Motor neuron (in vitro differentiated cells): ENCODE measurements at regions not wholly inside any gene's neighbourhood (a gene's known extent, or its start where the extent isn't known, plus 50 kb on each side); places are given as distances from the start of the nearest gene placed in this dataset.

ENCODE experiments used
- ATAC-seq, 8 experiments: fragments of 200-7000 bp; cut with Tn5 transposase; replicated peaks in 6 of 8; 2 replicates each; pipeline ENCODE4 v1.8.0; 2021; ENCODE audit warnings: mild to moderate bottlenecking in 8 of 8, moderate library complexity in 8 of 8
- H3K27ac ChIP-seq, 2 donors: fragments of 250-450 bp; sonication (Bioruptor Pico); 2 replicates each; pipeline ENCODE4 v1.9.0; 2021; ENCODE audit warnings: antibody characterized with exemption in 2 of 2, mild to moderate bottlenecking in 2 of 2, moderate library complexity in 1 of 2
- H3K4me1 ChIP-seq, 2 donors: fragments of 250-450 bp; sonication (Bioruptor Pico); replicated peaks in 1 of 2; 2 replicates each; pipeline ENCODE4 v1.6.1; 2021; ENCODE audit warnings: antibody characterized with exemption in 2 of 2, mild to moderate bottlenecking in 2 of 2, moderate library complexity in 1 of 2
- H3K4me3 ChIP-seq, 5 donors: fragments of 250-450 bp; sonication (Bioruptor Pico); 2 replicates each; pipeline ENCODE4 v1.9.0; 2021; ENCODE audit warnings: antibody characterized with exemption in 5 of 5, mild to moderate bottlenecking in 5 of 5, moderate library complexity in 4 of 5
- WGBS, 10 experiments: fragments of 450-650 bp; shearing (Covaris generic); methylation state at CpG; one replicate each; pipeline ENCODE4 v1.0.0; 2022; 5-methylcytosine and 5-hydroxymethylcytosine counted together
- in situ Hi-C, 9 experiments: fragments of 400-800 bp; cut with MboI; loops; one replicate each; pipeline ENCODE4 v1.15.0; 2021; ENCODE audit warnings: low sequenced_read_pairs in 9 of 9, low pct_unique_long_range_greater_than_20kb in 2 of 9; ENCODE audit not compliant: unreplicated experiment in 9 of 9

DNA sequence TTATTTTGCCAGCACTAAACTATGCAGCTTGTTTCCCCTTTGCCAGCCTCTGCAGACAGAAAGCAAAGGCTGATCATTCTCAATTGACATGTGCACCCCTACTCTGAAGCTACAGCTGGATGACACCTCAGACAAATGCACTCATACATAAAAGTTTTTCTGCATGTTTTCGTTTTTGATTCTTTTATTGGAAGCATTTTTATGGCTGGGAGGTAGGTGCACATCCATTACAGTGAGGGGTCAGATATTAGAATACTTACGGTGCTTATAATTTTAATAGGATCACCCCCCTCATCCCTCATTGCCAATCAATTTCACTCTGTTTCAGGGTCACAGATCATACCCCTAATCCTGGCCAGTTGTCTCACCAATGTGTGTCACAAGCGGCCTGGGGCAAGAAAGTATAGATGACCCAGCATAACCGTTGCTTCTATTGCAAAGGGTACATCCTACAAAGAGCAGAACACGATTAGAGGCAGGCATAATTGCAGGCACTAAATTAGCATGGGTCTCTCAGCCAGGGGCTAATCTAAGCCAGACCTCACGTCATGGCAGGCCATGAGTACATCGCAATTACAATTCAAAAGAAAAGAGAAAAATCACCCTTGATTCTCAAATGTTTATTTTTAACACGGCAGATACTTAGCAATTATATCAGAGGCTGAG is 89.5 kb upstream of the SOX9 start:
- 14 to 82% (median 49%) methylated on average over 1 to 8 of the region's 8 CpGs; no CpG with 5 or more reads in 1 of the 10 experiments for WGBS, 10 experiments
- Histone ChIP-seq H3K4me1 (peaks cover 16 to 19% of the 10 kb centered on the region in 2 donors), H3K4me3 (no peak overlapping the region), H3K27ac (no peak overlapping the region)
- in situ Hi-C loops: no loop called here
- ATAC-seq: no peak

DNA sequence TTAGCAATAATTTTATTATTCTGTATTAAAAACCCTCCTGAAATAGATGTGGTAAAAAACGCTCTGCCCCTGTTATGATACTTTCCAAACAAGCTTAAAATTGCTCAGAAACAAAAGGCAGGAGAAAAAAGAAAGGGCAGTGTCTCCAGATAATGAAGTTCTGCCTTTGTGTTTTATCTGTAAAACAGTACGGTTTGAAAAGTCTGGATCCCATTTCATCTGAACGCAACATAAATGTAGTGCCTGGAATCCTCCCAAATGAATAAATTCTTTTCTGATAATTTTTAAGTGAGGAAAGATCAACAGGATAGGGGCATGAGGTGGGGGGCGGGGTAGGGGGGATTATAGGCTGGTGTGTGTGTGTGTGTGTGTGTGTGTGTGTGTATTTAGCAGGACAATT is 87.5 kb upstream of the SOX9 start:
- Histone ChIP-seq H3K27ac (no peak overlapping the region), H3K4me1 (peaks cover 12 to 16% of the 10 kb centered on the region in 2 donors), H3K4me3 (no peak overlapping the region)
- in situ Hi-C loops: no loop called here
- WGBS, 10 experiments: 6 to 80% (median 50%) methylated on average over 1 to 3 of the region's 4 CpGs; no CpG with 5 or more reads in 1 of the 10 experiments
- ATAC-seq: no peak

DNA sequence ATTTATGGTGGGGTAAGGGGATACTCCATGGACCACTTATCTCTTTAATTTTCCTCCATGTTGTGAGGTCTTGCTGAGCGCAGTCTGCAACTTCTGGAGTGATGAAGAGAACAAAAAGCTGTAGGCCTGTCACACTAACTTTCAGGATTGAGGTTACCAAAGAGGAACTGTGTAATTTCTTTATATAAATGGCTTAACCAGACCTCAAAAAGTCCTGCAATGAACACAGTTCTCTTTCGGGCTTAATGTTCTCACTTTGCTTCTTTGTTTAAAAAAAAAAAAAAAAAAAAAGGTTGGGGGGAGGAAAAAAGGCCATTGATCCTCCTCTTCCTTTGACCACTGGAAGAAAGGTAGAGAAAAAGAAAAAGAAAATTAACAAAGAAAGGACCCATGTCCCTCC is 86.8 kb upstream of the SOX9 start:
- H3K4me1 ChIP-seq: peaks cover 12 to 16% of the 10 kb centered on the region in 2 donors
- no peak for ATAC-seq
- WGBS, 10 experiments: 35 to 96% (median 78%) methylated on average over 2 of the region's 2 CpGs; no CpG with 5 or more reads in 1 of the 10 experiments
- in situ Hi-C loops: no loop called here
- H3K4me3 ChIP-seq: no peak overlapping the region
- no peak overlapping the region for H3K27ac ChIP-seq

DNA sequence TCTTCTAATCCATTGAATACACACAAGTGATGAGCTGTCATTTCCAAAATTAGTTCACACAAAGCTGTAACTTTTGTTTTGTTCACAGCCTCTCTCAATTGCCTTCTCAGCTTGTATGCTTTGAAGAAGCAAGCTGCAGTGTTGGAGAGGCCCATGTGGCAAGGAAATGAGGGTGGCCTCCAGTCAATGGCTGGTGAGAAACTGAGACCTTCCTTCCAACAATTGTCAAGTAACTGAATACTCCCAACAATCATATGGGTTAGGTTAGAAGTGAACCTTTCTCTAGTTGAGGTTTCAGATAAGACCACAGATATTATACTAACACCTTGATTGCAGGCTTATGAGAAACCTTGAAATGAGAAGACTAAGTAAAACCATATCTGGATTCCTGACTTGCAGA is 82.4 kb upstream of the SOX9 start:
- in situ Hi-C loops: no loop called here
- no peak for ATAC-seq
- Histone ChIP-seq H3K4me3 (no peak overlapping the region), H3K27ac (no peak overlapping the region), H3K4me1 (peaks cover 0 to 4% of the 10 kb centered on the region in 2 donors)

DNA sequence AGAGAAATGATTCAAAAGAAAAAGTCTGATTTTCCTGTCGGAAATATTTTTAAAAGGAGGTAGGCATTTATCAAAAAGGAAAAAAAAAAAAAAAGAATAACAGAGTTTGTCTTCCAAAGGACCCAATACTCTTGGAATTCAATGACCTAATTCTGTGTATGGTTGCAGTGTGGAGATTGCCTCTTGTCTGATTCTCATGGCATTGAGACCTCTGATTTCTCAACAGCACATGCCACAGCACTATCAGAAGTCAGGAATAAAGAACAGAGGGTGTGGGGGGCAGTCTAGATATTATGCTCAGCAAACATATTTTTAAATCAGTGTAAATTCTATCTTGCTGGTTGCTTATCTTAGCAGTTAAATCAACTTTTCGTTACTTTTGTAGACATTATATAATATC is 81.3 kb upstream of the SOX9 start:
- in situ Hi-C loops: no loop called here
- Histone ChIP-seq H3K4me3 (no peak overlapping the region), H3K4me1 (no peaks in the 10 kb centered on the region), H3K27ac (no peak overlapping the region)
- no peak for ATAC-seq
- WGBS, 10 experiments: 27 to 100% (median 79%) methylated on average over 1 to 2 of the region's 2 CpGs; no CpG with 5 or more reads in 1 of the 10 experiments

DNA sequence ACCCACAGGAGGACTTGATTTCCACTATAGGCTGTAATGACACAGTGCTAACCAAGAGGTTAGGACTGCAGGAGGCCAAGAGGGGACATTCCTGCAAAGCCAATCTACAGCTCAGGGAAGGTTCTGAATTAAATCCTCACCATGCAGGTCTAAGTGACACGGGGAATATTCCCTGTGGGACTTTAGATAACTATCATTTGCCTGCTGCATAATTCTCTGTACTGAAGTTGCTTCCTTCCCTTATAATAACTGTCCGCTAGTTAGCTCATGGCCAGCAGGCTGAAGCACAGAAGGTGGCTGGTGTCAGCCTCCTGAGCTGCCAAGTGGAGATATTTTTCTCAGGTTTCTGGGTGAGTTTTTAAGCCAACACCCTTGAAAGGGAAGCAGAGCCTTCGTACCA is 74.6 kb upstream of the SOX9 start:
- peak in 3 of 8 experiments; percentile 40 to 76 (median 53) for ATAC-seq
- peaks cover 0 to 16% of the 10 kb centered on the region in 2 donors for H3K4me1 ChIP-seq
- WGBS, 10 experiments: 17 to 86% (median 67%) methylated on average over 1 to 3 of the region's 3 CpGs; no CpG with 5 or more reads in 3 of the 10 experiments
- peak overlapping the region in 1 of 2 donors; percentile 45 for H3K27ac ChIP-seq
- in situ Hi-C loops: no loop called here
- no peak overlapping the region for H3K4me3 ChIP-seq

DNA sequence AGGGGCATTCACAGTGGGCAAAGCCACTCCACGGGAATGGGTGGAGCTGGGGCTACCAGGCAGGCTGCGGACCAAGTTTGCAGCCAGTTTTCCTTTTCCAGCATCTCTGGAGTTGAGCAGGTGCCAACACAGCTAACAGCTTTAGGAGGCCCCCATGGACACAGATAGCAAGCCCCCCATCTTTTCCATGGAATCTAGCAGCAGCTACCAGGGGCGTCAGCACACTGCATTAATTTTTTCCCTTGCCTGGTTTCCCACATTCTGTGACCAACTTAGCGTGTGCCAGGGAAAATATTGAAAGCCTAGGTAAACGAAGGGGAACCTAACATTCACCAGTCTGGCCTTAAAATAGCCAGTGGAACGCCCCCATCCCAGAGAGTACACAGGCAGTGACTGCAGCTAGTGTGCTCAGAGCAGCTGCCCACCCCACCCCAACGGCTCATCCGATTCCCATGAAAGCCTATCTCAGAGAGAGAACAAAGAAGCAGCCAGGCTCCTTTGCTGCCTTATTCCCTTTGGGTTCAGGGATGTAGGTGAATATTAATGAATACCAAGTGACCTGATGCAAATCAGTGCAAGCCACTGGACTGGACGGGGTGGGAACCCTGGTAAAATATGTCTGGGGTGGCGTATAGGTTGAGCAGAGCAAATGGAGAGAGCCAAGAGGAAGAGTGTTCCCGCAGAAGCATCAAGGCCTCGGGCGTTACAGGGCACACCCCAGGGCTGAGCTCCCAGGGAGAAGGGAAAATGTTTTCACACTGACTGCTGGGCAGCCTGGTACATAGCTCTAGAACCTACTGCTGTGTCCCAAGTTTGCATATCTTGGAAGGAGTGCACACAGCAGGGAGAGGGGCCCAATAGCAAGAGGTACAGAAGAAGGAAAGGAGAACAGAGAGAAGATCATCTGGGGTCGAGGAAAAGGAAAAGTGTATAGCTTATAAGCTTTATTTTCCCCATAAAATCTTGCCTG is 73.9 kb upstream of the SOX9 start:
- Histone ChIP-seq H3K4me3 (no peak overlapping the region), H3K4me1 (peaks cover 0 to 16% of the 10 kb centered on the region in 2 donors), H3K27ac (peak overlapping the region in 1 of 2 donors; percentile 45)
- in situ Hi-C loops: no loop called here
- 0 to 80% (median 48%) methylated on average over 1 to 11 of the region's 14 CpGs; no CpG with 5 or more reads in 1 of the 10 experiments for WGBS, 10 experiments
- peak in 7 of 8 experiments; percentile 18 to 82 (median 46) for ATAC-seq

DNA sequence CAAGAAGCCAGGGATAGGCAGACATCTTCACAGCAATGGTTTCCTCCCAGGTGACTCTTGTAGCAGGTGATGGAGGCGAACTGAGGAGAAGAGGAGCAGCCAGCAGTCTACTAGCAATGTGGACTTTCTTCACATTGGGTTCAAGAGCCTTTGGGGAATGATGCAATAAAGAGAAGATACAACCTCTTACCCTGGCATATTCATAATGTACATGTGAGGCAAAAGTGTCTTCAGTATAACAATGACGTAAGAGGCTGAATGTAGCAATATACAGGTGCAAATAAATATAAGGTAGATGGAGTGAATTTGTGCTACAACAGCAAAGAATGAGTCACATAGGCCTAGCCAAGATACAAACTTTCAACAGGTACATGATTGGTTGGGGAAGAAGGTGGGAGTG is 70.9 kb upstream of the SOX9 start:
- WGBS, 10 experiments: 0 to 100% (median 85%) methylated on average over 1 to 2 of the region's 2 CpGs; no CpG with 5 or more reads in 3 of the 10 experiments
- in situ Hi-C loops: no loop called here
- Histone ChIP-seq H3K4me1 (peaks cover 0 to 16% of the 10 kb centered on the region in 2 donors), H3K4me3 (no peak overlapping the region), H3K27ac (no peak overlapping the region)
- ATAC-seq: no peak

DNA sequence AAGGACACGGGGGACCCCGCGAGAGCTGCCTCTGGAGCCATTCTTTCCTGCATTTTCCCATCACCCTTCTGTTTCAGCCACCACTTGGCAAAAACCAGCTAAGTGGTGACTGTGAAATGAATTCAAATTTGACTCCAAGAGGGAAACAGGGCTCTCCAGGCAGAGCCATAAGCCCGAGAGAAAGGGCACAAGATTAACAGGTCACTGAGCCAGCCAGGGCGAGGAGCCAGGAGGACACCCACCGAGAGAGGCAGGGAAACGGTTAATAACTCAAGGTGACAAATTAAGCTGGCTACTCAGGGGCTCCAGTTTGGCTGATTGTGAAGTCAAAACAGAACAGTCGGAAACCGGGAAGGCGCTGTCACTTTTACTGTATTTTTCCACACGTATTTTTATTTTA is 67.8 kb upstream of the SOX9 start:
- no peak for ATAC-seq
- no peak overlapping the region for H3K27ac ChIP-seq
- no peak overlapping the region for H3K4me3 ChIP-seq
- H3K4me1 ChIP-seq: peaks cover 5 to 11% of the 10 kb centered on the region in 2 donors
- in situ Hi-C loops: no loop called here
- WGBS, 10 experiments: 0 to 100% (median 85%) methylated on average over 1 to 10 of the region's 11 CpGs; no CpG with 5 or more reads in 2 of the 10 experiments

DNA sequence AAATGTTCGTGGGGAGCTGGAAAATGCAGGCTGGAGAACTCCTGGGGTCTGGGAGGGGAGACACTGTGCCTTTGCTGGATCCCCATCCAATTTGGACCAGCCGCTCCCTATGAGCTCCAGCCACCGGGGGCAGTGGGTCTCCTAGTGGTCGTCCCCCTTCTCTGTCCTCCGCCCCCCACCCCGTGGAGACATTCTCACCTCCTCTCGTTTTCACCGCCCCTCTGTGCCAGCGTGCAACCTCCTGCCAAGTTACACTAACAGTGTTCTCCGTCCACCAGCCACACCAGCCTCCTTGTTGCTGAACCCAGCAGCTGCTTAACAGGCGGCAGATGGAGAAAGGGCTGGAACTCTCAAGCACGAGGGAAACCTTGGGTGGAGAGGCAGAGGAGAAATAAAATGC is 67.4 kb upstream of the SOX9 start:
- peak in 1 of 8 experiments; percentile 13 for ATAC-seq
- WGBS, 10 experiments: 0 to 80% (median 74%) methylated on average over 1 to 5 of the region's 12 CpGs; no CpG with 5 or more reads in 5 of the 10 experiments
- Histone ChIP-seq H3K4me1 (peaks cover 5 to 11% of the 10 kb centered on the region in 2 donors), H3K4me3 (no peak overlapping the region), H3K27ac (no peak overlapping the region)
- in situ Hi-C loops: no loop called here

DNA sequence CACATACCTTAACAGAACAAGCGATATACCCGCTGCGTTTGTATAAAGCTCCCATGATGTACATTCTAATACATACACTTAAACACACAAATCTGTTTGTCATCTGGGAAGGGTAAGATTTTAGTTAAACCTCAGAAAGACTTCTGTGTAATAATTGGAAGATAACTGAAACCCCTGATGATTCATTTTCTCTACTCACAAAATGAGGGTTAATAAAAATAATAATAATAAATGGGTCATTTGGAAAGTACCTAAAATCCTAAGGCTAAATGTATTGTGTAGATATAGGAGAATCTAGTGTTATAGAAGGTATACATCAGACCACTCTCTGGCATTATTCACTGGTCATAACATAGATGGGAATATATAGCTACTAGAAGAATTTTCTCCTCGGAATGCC is 64.7 kb upstream of the SOX9 start:
- Histone ChIP-seq H3K27ac (no peak overlapping the region), H3K4me3 (no peak overlapping the region), H3K4me1 (peaks cover 5 to 11% of the 10 kb centered on the region in 2 donors)
- in situ Hi-C loops: no loop called here
- WGBS, 10 experiments: 79 to 100% (median 98%) methylated on average over 1 to 4 of the region's 4 CpGs
- ATAC-seq: no peak

DNA sequence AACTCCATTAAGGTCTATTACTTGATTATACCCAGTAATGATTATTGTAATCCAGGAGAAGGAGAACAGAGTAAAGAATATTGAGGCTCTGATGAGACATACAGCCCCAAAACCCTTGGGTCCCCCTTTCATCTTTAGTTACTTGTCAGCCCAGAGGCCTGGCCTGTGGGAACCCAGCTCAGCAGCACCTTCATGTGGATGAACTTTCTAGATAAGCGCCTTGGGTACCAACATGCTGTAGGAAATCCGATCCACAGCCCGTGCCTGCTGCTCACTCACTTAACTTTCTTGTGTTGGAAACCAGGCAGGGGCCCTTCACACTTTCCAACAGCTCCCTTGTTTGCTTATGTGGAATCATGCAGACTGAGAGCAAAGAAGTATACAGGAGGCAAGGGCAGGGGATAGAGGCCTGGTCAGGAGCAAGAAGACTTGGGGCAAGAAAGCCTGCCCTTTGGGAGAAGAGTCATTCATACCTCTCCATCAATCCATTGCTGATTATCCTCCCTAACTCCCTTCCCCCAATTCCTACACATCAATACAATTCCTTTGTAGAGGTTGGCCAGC is 64.0 kb upstream of the SOX9 start:
- no peak overlapping the region for H3K27ac ChIP-seq
- no peak for ATAC-seq
- peaks cover 5 to 11% of the 10 kb centered on the region in 2 donors for H3K4me1 ChIP-seq
- H3K4me3 ChIP-seq: no peak overlapping the region
- WGBS, 10 experiments: 17 to 61% (median 60%) methylated on average over 1 to 3 of the region's 3 CpGs; no CpG with 5 or more reads in 7 of the 10 experiments
- in situ Hi-C loops: no loop called here

DNA sequence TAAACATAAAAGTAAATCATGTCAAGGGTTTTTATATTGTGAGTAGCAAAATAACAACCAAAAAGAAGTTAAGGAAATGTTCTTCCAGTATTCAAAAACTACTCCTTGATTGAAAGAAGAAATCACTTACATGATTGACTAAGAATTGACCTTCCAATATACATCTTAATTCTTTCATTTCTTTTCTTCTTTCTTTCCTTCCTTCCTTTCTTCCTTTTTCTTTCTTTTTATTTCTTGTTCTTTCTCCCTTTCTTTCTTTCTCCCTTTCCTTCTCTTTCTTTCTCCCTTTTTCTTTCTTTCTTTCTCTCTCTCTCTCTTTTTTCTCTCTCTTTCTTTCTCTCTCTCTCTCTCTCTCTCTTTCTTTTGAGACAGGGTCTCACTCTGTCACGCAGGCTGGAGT is 60.7 kb upstream of the SOX9 start:
- H3K4me1 ChIP-seq: peaks cover 5 to 11% of the 10 kb centered on the region in 2 donors
- 4 to 100% (median 70%) methylated on average over 1 of the region's 1 CpG; no CpG with 5 or more reads in 3 of the 10 experiments for WGBS, 10 experiments
- ATAC-seq: no peak
- in situ Hi-C loops: no loop called here
- no peak overlapping the region for H3K4me3 ChIP-seq
- no peak overlapping the region for H3K27ac ChIP-seq
